ENCODE measurements at regions not wholly inside any gene's neighbourhood (a gene's known extent, or its start where the extent isn't known, plus 50 kb on each side); places are given as distances from the start of the nearest gene placed in this dataset.

- TF ChIP-seq CTCF (IDR thresholded peaks at IDR 0.05; ENCODE audit: low read length) (no peak), EZH2 (IDR thresholded peaks at IDR 0.05; ENCODE audit: borderline replicate concordance, low read length) (no peak)
Observed at GRCh38 chr2:118693287-118693822, 154.1 kb downstream of the EN1 start.
